GM18907 (cell line): ENCODE measurements at regions not wholly inside any gene's neighbourhood (a gene's known extent, or its start where the extent isn't known, plus 50 kb on each side); places are given as distances from the start of the nearest gene placed in this dataset.

Experiments
- ATAC-seq: cut with Tn5 transposase; IDR thresholded peaks from one replicate; pipeline ENCODE4 v1.9.1; 2021; ENCODE audit warnings: mild to moderate bottlenecking, moderate library complexity; ENCODE audit not compliant: unreplicated experiment

DNA sequence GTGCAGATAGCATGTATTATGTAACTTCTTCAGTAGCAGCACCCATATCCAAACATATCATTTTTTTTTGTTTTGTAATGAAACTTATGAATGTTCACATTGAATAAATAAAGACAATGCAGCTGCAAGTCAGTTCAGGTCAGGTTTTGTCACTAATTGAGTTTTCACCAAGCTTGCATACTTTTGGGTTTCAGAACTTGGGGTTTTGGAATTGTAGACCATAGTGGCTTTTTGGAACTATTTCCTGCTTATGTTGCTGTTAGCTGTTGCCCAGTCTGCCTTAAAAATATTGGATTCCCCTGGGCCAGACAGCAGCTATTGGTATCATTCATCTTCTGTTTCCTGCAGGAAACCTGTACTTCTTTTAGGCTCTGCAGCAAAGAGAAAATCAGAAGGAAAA lies 113.4 kb upstream of the LIMCH1 start:
- no peak for ATAC-seq

DNA sequence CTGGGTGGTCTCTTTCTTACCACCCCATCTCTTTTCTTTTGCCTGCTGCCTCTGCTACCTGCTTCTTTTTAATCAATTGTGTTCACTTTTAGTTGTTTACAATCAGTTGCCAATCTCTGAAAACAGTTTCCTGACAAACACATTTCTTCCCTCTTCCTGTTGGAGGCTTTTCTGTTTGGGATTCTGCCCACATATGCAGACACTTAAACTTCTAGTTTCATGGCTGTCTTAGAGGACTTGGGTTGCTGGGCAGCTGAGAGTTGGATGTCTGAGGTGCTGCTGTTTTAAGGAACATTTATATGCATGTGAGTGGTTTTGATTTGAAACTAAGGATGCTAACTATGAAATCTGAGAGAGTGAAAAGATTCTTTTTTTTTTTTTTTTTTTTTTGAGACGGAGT lies 112.3 kb upstream of the LIMCH1 start:
- no peak for ATAC-seq

DNA sequence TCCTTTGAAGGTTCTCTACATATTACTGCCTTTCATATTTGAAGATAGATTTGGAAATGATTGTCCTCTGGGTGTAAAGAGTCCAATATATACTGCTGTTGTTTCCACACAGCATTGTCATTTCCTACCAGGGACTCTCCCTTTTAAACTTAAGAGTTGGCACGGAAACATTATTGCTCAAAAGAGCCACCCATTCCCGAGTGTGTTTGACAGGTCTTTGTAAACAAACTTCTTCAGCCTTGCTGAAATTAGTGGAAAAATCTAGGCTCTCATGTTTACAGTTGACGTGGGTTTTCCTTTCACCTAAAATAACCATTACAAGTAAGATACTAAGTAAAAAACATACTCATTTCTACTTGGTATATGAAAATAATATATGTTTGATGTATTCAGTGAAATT lies 111.4 kb upstream of the LIMCH1 start:
- no peak for ATAC-seq

DNA sequence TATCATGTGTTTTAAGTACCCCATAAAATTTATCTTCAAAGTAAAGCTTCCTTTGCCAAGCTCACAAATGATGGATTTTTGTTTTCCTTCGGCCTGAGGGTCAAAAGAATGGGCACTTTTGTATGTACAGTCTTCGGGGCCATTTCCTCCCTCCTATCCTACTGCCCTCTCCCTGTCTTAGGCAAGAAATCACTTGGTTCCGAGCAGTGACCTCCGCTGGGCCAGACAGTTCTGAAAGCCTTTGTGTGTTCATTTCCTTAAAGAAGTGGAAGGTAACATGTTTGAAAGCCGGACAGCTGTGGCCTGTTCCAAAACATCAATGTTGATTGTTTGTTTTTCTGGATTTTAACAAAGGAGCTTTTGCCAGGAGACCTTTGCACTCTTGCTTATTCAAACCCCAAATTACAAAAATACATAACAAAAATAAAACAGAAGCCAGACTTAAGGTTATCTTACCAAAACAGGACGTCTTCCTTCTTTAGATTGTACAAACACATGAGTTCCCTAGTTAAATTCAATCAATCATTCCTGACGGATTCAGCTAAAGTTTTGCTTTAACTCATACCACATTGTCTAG lies 110.6 kb upstream of the LIMCH1 start:
- no peak for ATAC-seq

DNA sequence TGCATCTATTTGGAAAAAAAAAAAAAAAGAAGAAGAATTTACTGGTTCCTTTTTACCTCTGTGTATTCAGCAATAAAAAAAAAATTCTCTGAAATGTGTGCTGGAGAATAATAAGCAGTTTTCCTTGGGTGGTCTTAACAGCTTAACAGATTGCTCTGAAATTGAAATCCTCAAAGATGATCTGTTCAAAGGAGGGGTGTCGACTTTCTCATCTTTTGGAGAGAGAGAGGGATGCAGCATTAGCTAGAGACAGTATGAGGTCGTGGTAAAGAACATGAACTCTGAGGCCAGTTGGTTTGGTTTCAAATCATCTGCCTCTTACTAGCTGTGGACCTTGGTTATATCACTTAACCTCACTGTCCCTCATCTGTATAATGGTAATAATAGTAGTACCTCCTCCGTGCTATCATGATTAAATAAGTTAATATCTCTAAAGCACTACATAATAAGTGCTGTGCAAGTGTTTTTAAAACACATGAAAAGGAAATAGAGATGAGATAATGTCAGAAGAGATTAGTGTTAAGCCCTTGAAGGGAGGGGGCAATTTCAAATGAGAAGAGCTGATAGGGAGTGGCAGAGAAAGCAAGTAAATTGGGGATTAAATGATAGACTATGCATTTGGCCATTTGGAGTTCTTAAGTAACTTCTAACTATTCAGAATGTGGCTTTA lies 109.9 kb upstream of the LIMCH1 start:
- ATAC-seq, result no peak

DNA sequence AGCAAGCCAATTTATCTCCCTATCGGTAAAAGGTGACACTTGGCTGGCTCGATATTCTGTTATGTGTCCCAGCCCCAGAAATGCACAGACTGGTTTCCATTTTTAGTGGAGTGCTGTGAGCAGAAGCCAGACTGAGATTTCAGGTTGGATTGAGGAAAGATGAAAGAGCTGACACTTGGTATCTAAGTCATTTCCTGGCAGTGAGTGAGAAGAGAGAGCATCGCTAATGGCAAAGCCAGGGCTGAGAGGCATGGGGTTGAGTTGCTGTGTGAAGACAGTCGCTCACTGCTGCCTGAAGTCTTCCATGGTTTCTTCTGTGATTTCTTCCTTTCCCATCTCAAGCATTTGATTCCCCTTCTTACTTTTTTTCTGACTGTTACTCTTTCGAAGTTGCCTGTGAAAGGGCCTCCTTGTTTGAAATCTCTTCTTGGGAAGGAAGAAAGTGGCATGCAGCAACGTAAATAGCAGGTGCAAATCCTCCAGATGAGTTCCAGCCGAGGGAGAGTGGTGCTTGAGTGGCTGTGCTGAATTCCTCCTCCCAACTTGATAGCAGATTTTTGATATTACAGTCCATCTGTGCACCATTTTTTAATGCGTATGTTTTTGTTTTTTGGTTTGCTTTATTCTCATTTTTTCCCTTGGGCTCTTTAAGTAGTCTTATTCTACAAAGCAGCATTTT lies 109.2 kb upstream of the LIMCH1 start:
- ATAC-seq, result no peak

DNA sequence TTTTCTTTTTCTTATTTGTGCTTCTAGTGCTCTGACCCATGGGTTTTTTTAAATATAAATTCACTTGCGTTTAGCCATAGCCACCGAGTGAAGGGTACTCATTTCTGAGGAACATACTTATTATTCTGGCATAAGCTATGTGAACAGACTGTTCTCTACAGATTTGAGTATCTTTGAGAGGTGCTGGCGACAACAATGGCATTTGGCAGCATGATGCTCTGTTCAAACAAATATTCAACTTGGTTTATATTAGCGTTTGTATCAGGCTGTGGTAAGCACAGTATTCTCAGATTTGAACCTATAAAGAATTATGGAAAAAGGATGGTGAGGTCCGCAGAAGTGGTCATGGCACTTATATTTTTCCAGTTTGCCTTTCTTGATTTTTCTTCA lies 108.7 kb upstream of the LIMCH1 start:
- ATAC-seq, result no peak

DNA sequence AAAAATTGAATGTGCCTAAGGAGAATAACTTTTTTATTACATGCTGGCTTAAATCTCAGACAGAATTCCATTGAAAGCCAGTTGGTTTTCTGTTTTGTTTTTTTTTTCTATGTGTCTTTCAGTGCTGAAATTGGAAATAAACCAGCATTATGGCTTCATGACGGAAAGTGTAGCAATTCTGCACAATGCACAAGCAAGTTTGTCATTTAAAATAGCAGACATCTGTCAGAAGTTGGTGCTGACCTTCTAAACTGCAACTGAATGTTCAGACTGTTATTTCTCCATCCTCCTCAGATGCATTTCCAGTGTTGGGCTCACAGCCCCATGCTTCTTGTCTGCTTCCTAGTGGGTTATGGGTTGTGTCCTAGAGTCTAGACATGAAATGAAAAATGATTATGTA lies 107.2 kb upstream of the LIMCH1 start:
- no peak for ATAC-seq

DNA sequence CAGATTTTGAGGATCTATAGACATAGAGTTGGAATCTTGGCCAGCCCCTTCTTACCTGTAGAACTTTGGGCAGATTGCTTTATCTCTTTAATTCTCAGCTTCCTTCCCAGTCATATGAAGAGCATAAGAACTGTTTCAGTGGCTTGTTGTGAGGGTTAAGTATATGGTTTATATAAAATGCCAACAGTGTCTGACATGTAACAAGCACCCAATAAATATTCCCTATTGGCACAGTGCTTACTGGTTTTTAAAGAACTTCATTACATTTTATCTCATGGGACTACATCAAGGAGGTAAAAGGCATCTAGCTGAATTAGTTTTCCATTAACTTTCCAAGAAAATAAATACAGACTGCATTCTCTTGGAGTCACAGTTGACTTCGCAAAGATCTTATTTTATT lies 106.7 kb upstream of the LIMCH1 start:
- ATAC-seq, result no peak

DNA sequence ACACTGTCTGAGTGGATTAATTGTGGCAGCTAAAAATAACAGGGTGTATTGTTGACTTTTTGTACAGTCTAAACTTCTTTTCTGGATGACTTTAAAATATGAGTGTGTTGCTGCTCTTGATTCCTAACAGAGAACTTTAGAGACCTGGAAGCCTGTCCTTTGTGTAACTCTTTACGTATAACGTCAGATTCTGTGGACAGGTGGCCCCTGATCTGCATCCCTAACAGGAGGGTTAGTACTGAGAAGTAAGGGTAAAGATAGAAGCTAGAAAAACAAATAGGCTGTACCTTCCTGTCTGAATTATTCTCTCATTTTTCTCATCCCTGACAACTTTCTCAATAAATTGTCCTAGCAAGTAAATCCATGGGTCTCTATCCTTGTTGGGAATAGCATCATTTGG lies 105.7 kb upstream of the LIMCH1 start:
- no peak for ATAC-seq

DNA sequence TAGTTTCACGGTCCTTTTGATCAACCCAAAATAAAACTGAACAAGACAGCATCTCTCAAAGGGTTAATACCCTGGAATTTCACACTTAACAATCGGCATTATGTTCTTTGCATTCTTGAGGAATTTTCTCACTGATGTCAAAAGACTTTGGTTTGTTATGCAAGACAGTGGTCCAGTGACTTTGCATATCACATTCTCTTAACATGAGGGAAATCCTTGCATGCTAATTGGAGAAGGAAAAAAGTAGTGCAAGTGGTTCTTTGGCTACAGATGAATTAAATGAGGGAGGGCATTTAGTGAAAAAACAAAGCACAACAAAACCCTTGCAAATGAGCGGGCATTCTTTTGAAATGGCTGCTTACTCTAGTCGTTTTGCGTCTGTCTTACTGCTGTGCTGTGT lies 105.1 kb upstream of the LIMCH1 start:
- ATAC-seq, result no peak

DNA sequence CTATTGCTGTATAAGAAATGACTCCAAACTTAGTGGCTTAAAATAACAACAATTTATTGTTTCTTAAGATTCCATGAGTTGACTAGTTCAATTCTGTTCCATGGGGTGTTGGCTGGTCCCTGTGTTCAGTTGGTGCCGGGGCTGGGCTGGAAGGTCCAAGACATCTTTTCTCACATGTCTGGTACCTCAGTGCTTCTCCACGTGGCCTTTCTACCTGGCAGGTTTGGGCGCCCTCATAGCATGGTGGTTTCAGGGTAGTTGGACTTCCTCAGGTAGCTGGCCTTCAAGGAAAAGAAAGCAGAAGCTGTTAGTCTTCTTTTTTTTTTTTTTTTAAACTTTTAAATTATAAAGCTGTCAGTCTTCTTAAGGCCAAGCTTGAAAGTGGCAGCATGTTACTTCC lies 104.6 kb upstream of the LIMCH1 start:
- no peak for ATAC-seq

DNA sequence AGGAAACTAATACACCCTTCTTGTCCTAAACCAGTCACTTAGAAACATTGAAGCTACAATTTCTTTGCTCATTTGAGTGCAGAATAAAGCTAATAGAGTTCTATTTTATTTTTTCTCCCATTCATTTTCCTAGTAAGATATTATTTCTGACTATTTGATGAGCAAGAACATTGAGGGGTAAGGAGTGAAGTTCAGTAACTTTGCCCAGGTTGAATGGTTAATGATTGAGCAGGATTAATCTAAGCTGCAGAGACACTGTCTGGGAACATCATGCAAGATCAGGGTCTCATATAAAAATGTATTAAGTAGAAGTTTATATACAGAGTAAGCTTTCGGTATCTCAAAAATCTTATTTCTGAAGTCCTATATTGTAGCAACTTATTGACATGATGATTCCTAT lies 102.4 kb upstream of the LIMCH1 start:
- ATAC-seq, result no peak

DNA sequence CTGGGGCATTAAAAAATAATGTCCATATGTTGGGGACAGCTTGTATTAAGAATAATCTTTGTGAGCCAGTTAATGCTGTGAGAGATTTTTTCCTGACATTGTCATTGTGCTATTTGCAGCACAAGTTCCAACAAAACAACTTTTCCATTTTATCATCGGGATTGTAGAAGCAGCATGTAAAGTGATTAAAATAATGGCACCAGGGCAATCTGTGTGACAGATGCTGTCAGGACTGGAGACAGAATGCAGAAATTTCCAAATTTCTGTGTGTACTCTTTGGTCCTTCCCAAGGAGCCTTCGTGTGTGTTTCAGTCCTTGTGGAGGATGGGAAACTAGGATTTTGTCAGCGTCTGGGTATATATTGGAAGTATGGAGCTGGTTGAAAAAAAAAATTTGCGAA lies 101.5 kb upstream of the LIMCH1 start:
- no peak for ATAC-seq

DNA sequence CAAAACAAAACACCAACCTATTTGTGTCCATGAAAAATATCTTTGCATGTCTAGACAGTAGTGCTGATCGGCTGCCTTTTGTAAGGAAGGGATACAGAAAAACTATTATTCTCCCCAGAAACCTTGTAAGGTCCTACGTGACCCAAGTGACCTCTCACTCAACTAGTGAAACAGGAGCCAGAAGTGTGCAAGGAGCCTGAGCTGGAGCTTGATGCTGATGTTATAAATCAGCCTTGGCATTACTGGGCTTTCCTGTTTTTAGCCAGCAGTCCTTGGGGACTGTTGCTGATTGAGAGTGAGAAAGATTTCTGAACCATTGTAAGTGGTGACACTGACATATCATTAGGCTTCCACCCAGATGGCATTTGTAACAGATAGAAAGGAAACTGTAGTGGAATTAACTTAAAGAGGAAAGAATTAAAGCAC lies 100.8 kb upstream of the LIMCH1 start:
- ATAC-seq, result peak; percentile 75

DNA sequence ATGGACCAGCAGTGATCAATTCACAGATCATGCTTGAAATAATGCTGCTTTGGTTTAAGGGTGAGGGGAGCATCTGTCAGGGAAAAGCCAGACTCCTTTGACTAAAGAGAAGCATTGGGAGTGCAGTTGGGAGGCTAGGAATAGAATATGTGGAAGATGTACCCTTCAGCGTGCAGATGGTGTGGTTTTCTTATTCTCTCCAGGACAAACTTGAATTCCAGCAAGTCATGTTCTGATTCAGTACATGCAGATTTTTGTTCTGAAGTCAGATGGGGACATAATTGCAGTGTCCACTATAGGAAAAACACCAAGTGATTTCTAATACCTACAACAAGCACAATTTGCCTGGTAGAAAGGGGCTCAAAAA lies 99.0 kb upstream of the LIMCH1 start:
- ATAC-seq, result no peak

DNA sequence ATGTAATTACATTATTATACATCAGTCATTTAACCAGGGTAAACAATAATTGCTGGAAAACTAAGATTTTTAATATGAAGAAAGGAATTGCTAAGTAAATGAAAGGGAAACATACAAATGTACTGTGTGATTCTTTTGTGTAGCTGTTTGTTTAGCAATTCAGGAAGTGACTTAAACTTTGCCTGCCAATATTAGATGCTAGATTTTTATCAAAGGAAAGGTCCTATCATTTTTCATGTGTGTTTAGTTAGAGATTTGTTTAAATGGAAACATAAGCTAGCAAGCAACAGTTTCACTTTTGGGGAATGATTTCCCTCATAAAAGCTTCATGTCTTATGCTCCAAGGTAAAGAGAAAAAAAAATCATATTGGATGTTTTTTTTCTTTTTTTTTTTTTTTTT lies 95.1 kb upstream of the LIMCH1 start:
- ATAC-seq, result no peak

DNA sequence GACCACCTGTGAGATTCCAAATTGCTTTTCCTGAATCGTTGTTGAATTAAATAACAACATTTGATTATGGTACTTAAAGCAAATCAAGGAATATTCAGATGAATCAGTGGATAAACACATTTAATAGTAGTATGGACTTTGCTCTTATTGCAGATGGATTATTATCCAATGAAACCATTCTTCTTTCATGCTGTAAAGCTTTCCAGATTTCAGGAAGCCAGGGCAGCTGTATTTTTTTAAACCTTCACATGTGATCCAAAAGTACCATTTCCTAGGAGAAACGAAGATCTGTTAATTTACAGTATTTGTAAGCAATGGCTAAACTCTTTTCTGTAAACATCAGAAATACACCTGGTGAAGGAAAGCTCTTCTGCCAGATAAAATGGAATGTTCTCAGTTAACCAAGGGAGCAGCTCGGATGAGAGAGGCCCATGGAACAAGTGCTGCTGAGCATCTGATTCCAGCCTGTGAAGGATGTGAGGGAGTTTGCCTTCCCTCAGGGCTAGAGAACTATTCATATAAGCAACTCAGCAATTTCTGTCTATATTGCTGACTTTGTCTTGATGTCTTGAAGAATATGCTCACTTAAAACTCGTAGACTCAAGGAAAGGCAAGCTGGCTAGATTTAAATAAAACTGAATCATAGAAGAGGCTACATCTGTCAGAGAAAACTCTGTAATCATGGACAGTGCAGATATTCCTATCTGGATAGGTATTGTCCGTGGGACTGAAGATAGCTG lies 94.4 kb upstream of the LIMCH1 start:
- no peak for ATAC-seq

DNA sequence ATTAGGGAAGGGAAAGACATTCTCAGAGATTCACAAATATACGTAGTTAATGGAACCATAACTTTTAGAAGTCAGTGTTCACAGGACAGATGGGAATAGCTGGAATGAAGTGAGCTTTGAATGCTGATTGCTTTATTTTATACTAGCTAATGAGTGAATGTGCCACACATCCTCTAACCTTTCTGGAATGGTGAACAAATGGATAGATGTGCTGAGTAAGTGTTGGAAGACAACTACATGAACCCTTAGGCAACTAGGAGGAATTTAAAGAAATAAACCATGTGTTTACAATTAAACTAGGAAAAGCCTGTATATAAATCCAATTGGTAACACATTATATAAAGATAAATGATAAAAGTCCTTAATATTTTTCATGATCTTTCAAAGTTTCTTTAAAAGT lies 91.6 kb upstream of the LIMCH1 start:
- ATAC-seq, result no peak

DNA sequence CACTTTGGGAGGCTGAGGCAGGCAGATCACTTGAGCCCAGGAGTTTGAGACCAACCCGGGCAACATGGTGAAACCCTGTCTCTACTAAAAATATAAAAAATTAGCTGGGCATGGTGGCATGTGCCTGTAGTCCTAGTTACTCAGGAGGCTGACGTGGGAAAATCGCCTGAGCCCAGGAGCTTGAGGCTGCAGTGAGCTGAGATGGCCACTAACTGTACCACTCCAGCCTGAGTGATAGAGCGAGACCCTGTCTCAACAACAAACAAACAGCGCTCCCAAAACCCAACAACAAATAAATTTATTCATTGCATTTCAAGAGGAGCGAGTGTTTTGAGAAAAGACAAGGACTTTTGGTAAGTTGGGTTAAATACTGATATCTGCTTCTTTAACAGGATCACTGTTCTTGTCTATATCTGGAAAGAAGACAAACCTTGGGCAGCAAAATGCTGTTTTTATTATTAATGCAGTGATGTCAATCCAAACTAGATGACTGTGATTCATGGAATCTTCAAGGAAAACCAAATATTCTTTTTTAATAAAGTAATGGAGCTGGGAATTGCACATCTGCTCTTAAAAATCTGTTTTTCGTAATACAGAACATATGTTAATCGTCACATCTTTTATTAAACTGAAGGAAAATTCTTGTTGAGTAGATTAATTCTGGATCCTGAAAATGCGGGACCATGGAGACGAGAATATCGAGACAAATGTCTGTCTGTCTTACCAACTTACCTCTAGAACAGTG lies 90.8 kb upstream of the LIMCH1 start:
- no peak for ATAC-seq

DNA sequence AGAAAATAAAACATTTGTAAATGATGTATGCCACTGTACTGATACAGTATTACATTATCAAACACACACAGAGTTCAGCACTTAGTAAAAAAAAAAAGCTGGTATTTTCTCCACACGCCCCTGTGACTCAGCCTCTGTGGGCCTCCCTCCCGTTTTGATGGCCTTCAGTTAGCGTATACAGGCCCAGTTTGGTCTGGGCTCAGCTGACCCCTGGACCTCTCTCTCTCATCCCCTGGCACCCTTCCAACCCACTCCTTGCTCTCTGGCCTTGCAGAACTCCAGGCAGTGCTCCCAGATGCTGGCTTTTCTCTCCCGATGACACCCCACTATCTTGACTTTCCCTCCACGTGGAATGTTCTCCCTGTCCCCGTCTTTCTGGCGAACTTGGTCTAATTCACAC lies 89.0 kb upstream of the LIMCH1 start:
- no peak for ATAC-seq
